Esophagus squamous epithelium (tissue), 5 donors: ENCODE measurements at regions not wholly inside any gene's neighbourhood (a gene's known extent, or its start where the extent isn't known, plus 50 kb on each side); places are given as distances from the start of the nearest gene placed in this dataset.

Experiments
- DNase-seq: peaks from one replicate; lab custom pipeline; 2025; lab: John Stamatoyannopoulos, UW
- H3K27ac ChIP-seq, 4 donors: fragments of 200-600 bp; sonication (generic); one replicate each; pipeline ENCODE4 v1.5.1; 2016 to 2019; ENCODE audit warnings: mild to moderate bottlenecking in 1 of 4
- H3K27me3 ChIP-seq, 4 donors: fragments of 200-600 bp; sonication (generic); 1 replicate in 3 of 4; 2 replicates in 1 of 4; pipeline versions ENCODE4 v1.5.1 to v1.6.0; 2017 to 2021; ENCODE audit warnings: antibody characterized with exemption in 1 of 4
- H3K36me3 ChIP-seq, 3 donors: fragments of 200-600 bp; sonication (generic); one replicate each; pipeline ENCODE4 v1.5.1; 2016 to 2019
- H3K4me1 ChIP-seq, 3 donors: fragments of 200-600 bp; sonication (generic); one replicate each; pipeline ENCODE4 v1.5.1; 2017 to 2019
- H3K4me3 ChIP-seq, 4 donors: fragments of 200-600 bp; sonication (generic); 1 replicate in 3 of 4; 2 replicates in 1 of 4; pipeline ENCODE4 v1.5.1; 2016 to 2019; ENCODE audit warnings: mild to moderate bottlenecking in 2 of 4, moderate library complexity in 1 of 4
- H3K9me3 ChIP-seq, 3 donors: fragments of 200-600 bp; sonication (generic); one replicate each; pipeline ENCODE4 v1.5.1; 2016 to 2019
- CTCF ChIP-seq, 6 experiments: fragments of 450-650 bp in 4 of 6; fragments of 200-600 bp in 2 of 6; sonication (generic) in 2 of 6; IDR thresholded peaks; one replicate each; pipeline ENCODE4 v1.5.1; 2016 to 2019; ENCODE audit warnings: antibody characterized with exemption in 6 of 6, mild to moderate bottlenecking in 4 of 6, moderate library complexity in 4 of 6
- POLR2A ChIP-seq, 4 donors: fragments of 450-650 bp; IDR thresholded peaks; one replicate each; pipeline ENCODE4 v1.6.1; 2017; ENCODE audit warnings: antibody characterized with exemption in 4 of 4, mild to moderate bottlenecking in 4 of 4, moderate library complexity in 3 of 4
- WGBS, 2 donors: methylation state at CpG; one replicate each; pipeline ENCODE4 v1.1.5; 2018; 5-methylcytosine and 5-hydroxymethylcytosine counted together
- intact Hi-C: fragments of 100-400 bp; cut with DNase I; formaldehyde crosslinking; loops from one replicate; pipeline ENCODE4 v1.15.0; 2022
- donor health status: DM: yes; HTN: yes; CAD: no.

GRCh38 chr12:47326190-47326589 is 246.4 kb upstream of the AMIGO2 start:
- intact Hi-C loops, result no loop called here
- no peak for DNase-seq
- peaks cover 0 to 10% (median 0%) of the 10 kb centered on the region in 3 donors for H3K4me1 ChIP-seq
- no peak overlapping the region for H3K27ac ChIP-seq
- no peaks in the 10 kb centered on the region for H3K9me3 ChIP-seq
- 84 to 94% methylated on average over 5 of the region's 5 CpGs for whole genome bisulfite sequencing, 2 donors
- H3K27me3 ChIP-seq, result no peaks in the 10 kb centered on the region
- H3K4me3 ChIP-seq, result no peak overlapping the region
- H3K36me3 ChIP-seq, result no peaks in the 10 kb centered on the region
- TF ChIP-seq POLR2A (IDR thresholded peaks at IDR 0.05) (no peak), CTCF (IDR thresholded peaks at IDR 0.05) (no peak)

GRCh38 chr12:47323802-47324201 is 244.0 kb upstream of the AMIGO2 start:
- peaks cover 0 to 2% (median 0%) of the 10 kb centered on the region in 3 donors for H3K4me1 ChIP-seq
- H3K36me3 ChIP-seq, result no peaks in the 10 kb centered on the region
- H3K4me3 ChIP-seq, result no peak overlapping the region
- DNase-seq, result no peak
- TF ChIP-seq CTCF (IDR thresholded peaks at IDR 0.05), result no peak
- no peak for TF ChIP-seq POLR2A (IDR thresholded peaks at IDR 0.05)
- intact Hi-C loops, result no loop called here
- H3K27ac ChIP-seq, result no peak overlapping the region
- 68 to 69% methylated on average over 2 of the region's 2 CpGs for WGBS, 2 donors
- no peaks in the 10 kb centered on the region for H3K27me3 ChIP-seq
- no peaks in the 10 kb centered on the region for H3K9me3 ChIP-seq

GRCh38 chr12:47321436-47321835 is 241.7 kb upstream of the AMIGO2 start:
- 23 to 38% methylated on average over 2 of the region's 2 CpGs for WGBS, 2 donors
- no peak overlapping the region for H3K4me3 ChIP-seq
- H3K27me3 ChIP-seq, result no peaks in the 10 kb centered on the region
- TF ChIP-seq POLR2A (IDR thresholded peaks at IDR 0.05) (no peak), CTCF (IDR thresholded peaks at IDR 0.05) (no peak)
- intact Hi-C loops, result no loop called here
- no peaks in the 10 kb centered on the region for H3K36me3 ChIP-seq
- H3K27ac ChIP-seq, result no peak overlapping the region
- H3K4me1 ChIP-seq, result peaks cover 0 to 7% (median 0%) of the 10 kb centered on the region in 3 donors
- DNase-seq, result no peak
- no peaks in the 10 kb centered on the region for H3K9me3 ChIP-seq

- H3K9me3 ChIP-seq, result no peaks in the 10 kb centered on the region
- peaks cover 0 to 11% (median 0%) of the 10 kb centered on the region in 3 donors for H3K4me1 ChIP-seq
- no peak overlapping the region for H3K27ac ChIP-seq
- intact Hi-C loops, result no loop called here
- H3K27me3 ChIP-seq, result no peaks in the 10 kb centered on the region
- no peak overlapping the region for H3K4me3 ChIP-seq
- TF ChIP-seq CTCF (IDR thresholded peaks at IDR 0.05), result no peak
- no peak for TF ChIP-seq POLR2A (IDR thresholded peaks at IDR 0.05)
- no peak for DNase-seq
- WGBS, 2 donors, result 93 to 100% methylated on average over 1 of the region's 1 CpG
- H3K36me3 ChIP-seq, result no peaks in the 10 kb centered on the region
Observed at GRCh38 chr12:47319746-47320145, 240.0 kb upstream of the AMIGO2 start.

- H3K27me3 ChIP-seq, result no peaks in the 10 kb centered on the region
- WGBS, 2 donors, result 65 to 70% methylated on average over 3 to 4 of the region's 4 CpGs
- H3K27ac ChIP-seq, result no peak overlapping the region
- H3K4me1 ChIP-seq, result peaks cover 0 to 11% (median 0%) of the 10 kb centered on the region in 3 donors
- TF ChIP-seq CTCF (IDR thresholded peaks at IDR 0.05), result no peak
- intact Hi-C loops, result no loop called here
- no peak for DNase-seq
- H3K36me3 ChIP-seq, result no peaks in the 10 kb centered on the region
- no peaks in the 10 kb centered on the region for H3K9me3 ChIP-seq
- no peak overlapping the region for H3K4me3 ChIP-seq
Observed at GRCh38 chr12:47318963-47319362, 239.2 kb upstream of the AMIGO2 start.
